Lung (tissue), 11 donors: ENCODE measurements at regions not wholly inside any gene's neighbourhood (a gene's known extent, or its start where the extent isn't known, plus 50 kb on each side); places are given as distances from the start of the nearest gene placed in this dataset.
A peak's percentile ranks its signal among the peaks of the same experiment; 100 is the strongest.

Experiments used
- ATAC-seq: fragments of 200-7000 bp; cut with Tn5 transposase; one replicate; pipeline ENCODE4 v1.9.1; 2020; ENCODE audit warnings: moderate number of reproducible peaks; ENCODE audit not compliant: insufficient read depth, low FRiP score
- DNase-seq, 3 donors: peaks; one replicate each; pipeline ENCODE4 v3.0.0-alpha.2; 2013 to 2017
- H3K27ac ChIP-seq, 2 donors: one replicate each; pipeline ENCODE4 v1.5.1; 2013; ENCODE audit warnings: mild to moderate bottlenecking in 2 of 2, moderate library complexity in 2 of 2, control low read depth in 1 of 2, inconsistent platforms in 1 of 2, low read depth in 1 of 2, low read length in 1 of 2
- H3K27me3 ChIP-seq, 3 donors: one replicate each; pipeline ENCODE4 v1.5.1; 2013; ENCODE audit warnings: low read length in 2 of 3; ENCODE audit not compliant: control insufficient read depth in 3 of 3, insufficient read depth in 3 of 3
- H3K36me3 ChIP-seq, 4 donors: one replicate each; pipeline ENCODE4 v1.5.1; 2013; ENCODE audit warnings: low read length in 4 of 4, mild to moderate bottlenecking in 1 of 4, moderate library complexity in 1 of 4; ENCODE audit not compliant: control insufficient read depth in 4 of 4, insufficient read depth in 4 of 4
- H3K4me1 ChIP-seq, 5 donors: one replicate each; pipeline ENCODE4 v1.5.1; 2013; ENCODE audit warnings: low read length in 5 of 5, mild to moderate bottlenecking in 2 of 5, moderate library complexity in 1 of 5; ENCODE audit not compliant: control insufficient read depth in 5 of 5, insufficient read depth in 5 of 5
- H3K4me3 ChIP-seq: one replicate; pipeline ENCODE4 v1.5.1; 2013; ENCODE audit warnings: mild to moderate bottlenecking, control low read depth, moderate library complexity
- H3K9ac ChIP-seq, 2 donors: one replicate each; pipeline ENCODE4 v1.5.1; 2013; ENCODE audit warnings: low read length in 2 of 2, control low read depth in 1 of 2; ENCODE audit not compliant: insufficient read depth in 1 of 2
- H3K9me3 ChIP-seq, 4 donors: one replicate each; pipeline ENCODE4 v1.5.1; 2013; ENCODE audit warnings: low read length in 3 of 4, mild to moderate bottlenecking in 1 of 4, moderate library complexity in 1 of 4; ENCODE audit not compliant: control insufficient read depth in 4 of 4, insufficient read depth in 3 of 4
- WGBS, 2 donors: extraction: QIAGEN DNeasy Blood & Tissue Kit; methylation state at CpG; one replicate each; pipeline ENCODE4 v1.1.7; 2013; 5-methylcytosine and 5-hydroxymethylcytosine counted together
- TF ChIP-seq, protein P1 (sequence below): IDR thresholded peaks from 2 replicates; pipeline ENCODE4 v1.5.1; 2012; ENCODE audit warnings: mild to moderate bottlenecking; ENCODE audit errors: control extremely low read depth, extremely low read depth
- donor health status: control.
- donor health status: control.
- donor health status: Bipolar disorder and iron deficiency.
- donor health status: healthy.
- donor health status: DM: yes; HTN: yes; CAD: no.

- Histone ChIP-seq H3K27ac (no peak overlapping the region), H3K27me3 (peaks cover 0 to 11% (median 8%) of the 10 kb centered on the region in 3 donors), H3K36me3 (no peaks in the 10 kb centered on the region), H3K9ac (no peak overlapping the region), H3K4me1 (no peaks in the 10 kb centered on the region), H3K4me3 (no peak overlapping the region), H3K9me3 (no peaks in the 10 kb centered on the region)
- WGBS, 2 donors, result 46 to 63% methylated on average over 13 of the region's 13 CpGs
- TF ChIP-seq, protein P1, sequence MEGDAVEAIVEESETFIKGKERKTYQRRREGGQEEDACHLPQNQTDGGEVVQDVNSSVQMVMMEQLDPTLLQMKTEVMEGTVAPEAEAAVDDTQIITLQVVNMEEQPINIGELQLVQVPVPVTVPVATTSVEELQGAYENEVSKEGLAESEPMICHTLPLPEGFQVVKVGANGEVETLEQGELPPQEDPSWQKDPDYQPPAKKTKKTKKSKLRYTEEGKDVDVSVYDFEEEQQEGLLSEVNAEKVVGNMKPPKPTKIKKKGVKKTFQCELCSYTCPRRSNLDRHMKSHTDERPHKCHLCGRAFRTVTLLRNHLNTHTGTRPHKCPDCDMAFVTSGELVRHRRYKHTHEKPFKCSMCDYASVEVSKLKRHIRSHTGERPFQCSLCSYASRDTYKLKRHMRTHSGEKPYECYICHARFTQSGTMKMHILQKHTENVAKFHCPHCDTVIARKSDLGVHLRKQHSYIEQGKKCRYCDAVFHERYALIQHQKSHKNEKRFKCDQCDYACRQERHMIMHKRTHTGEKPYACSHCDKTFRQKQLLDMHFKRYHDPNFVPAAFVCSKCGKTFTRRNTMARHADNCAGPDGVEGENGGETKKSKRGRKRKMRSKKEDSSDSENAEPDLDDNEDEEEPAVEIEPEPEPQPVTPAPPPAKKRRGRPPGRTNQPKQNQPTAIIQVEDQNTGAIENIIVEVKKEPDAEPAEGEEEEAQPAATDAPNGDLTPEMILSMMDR, result no peak
- DNase-seq (peak in 1 of 3 donors; percentile 4), ATAC-seq (no peak)
These were observed 63.6 kb upstream of the ZBTB40 start for GRCh38 chr1:22387919-22388580.

DNA sequence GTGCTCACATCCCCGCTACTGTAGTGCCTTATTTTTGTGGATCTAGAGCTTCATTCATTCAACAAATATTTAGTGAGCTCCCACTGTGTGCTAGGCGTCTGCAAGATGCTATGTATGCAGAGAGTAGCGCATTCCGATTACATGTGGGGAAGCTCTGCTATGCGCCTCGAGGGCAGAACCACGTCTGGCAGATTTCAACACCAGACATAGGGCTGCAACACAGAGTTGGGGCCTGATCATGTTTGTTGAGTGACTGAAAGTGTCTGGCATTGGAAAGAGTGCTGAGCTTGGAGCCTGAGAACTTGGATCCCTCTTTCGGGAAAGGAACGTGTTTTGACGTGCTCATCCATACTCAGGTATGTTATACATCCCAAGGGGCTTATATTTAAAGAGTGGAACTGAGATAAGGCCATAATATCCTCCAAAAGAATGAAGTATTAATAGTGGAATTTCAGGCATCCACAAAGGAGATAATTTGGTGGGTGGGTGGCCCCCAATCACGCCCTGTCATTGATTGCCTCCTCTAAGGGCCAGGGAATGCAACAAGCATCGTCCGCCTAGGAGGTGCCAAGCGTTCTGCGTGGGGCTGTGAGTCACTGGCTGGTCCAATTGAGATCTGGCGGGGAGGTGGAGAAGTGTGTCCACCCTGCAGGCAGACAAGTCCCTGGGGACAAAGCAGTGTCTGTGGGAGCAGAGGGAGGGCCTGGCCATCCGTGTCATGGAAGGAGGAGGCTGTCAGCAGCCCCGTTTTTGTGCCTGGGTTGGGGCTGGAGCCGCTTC lies 62.8 kb upstream of the ZBTB40 start:
- Histone ChIP-seq H3K27me3 (peaks cover 0 to 11% (median 8%) of the 10 kb centered on the region in 3 donors), H3K4me3 (no peak overlapping the region), H3K9me3 (no peaks in the 10 kb centered on the region), H3K9ac (no peak overlapping the region), H3K27ac (no peak overlapping the region), H3K4me1 (no peaks in the 10 kb centered on the region), H3K36me3 (no peaks in the 10 kb centered on the region)
- TF ChIP-seq, protein P1, result no peak
- no peak for ATAC-seq
- 70 to 71% methylated on average over 19 of the region's 19 CpGs for WGBS, 2 donors
- DNase-seq, result no peak

GRCh38 chr1:22393587-22393986 lies 58.1 kb upstream of the ZBTB40 start:
- no peaks in the 10 kb centered on the region for H3K4me1 ChIP-seq
- no peak overlapping the region for H3K9ac ChIP-seq
- no peaks in the 10 kb centered on the region for H3K9me3 ChIP-seq
- H3K27ac ChIP-seq, result no peak overlapping the region
- H3K27me3 ChIP-seq, result peaks cover 0 to 3% (median 2%) of the 10 kb centered on the region in 3 donors
- ATAC-seq (no peak), DNase-seq (no peak)
- WGBS, 2 donors, result 76 to 84% methylated on average over 6 of the region's 6 CpGs
- H3K4me3 ChIP-seq, result no peak overlapping the region
- TF ChIP-seq, protein P1, result no peak
- H3K36me3 ChIP-seq, result no peaks in the 10 kb centered on the region
